Esophagus squamous epithelium (tissue), 5 donors: ENCODE measurements at regions not wholly inside any gene's neighbourhood (a gene's known extent, or its start where the extent isn't known, plus 50 kb on each side); places are given as distances from the start of the nearest gene placed in this dataset.

Experiments used
- DNase-seq: peaks from one replicate; lab custom pipeline; 2025; lab: John Stamatoyannopoulos, UW
- H3K27ac ChIP-seq, 4 donors: fragments of 200-600 bp; sonication (generic); one replicate each; pipeline ENCODE4 v1.5.1; 2016 to 2019; ENCODE audit warnings: mild to moderate bottlenecking in 1 of 4
- H3K27me3 ChIP-seq, 4 donors: fragments of 200-600 bp; sonication (generic); 1 replicate in 3 of 4; 2 replicates in 1 of 4; pipeline versions ENCODE4 v1.5.1 to v1.6.0; 2017 to 2021; ENCODE audit warnings: antibody characterized with exemption in 1 of 4
- H3K36me3 ChIP-seq, 3 donors: fragments of 200-600 bp; sonication (generic); one replicate each; pipeline ENCODE4 v1.5.1; 2016 to 2019
- H3K4me1 ChIP-seq, 3 donors: fragments of 200-600 bp; sonication (generic); one replicate each; pipeline ENCODE4 v1.5.1; 2017 to 2019
- H3K4me3 ChIP-seq, 4 donors: fragments of 200-600 bp; sonication (generic); 1 replicate in 3 of 4; 2 replicates in 1 of 4; pipeline ENCODE4 v1.5.1; 2016 to 2019; ENCODE audit warnings: mild to moderate bottlenecking in 2 of 4, moderate library complexity in 1 of 4
- H3K9me3 ChIP-seq, 3 donors: fragments of 200-600 bp; sonication (generic); one replicate each; pipeline ENCODE4 v1.5.1; 2016 to 2019
- CTCF ChIP-seq, 6 experiments: fragments of 450-650 bp in 4 of 6; fragments of 200-600 bp in 2 of 6; sonication (generic) in 2 of 6; IDR thresholded peaks; one replicate each; pipeline ENCODE4 v1.5.1; 2016 to 2019; ENCODE audit warnings: antibody characterized with exemption in 6 of 6, mild to moderate bottlenecking in 4 of 6, moderate library complexity in 4 of 6
- POLR2A ChIP-seq, 4 donors: fragments of 450-650 bp; IDR thresholded peaks; one replicate each; pipeline ENCODE4 v1.6.1; 2017; ENCODE audit warnings: antibody characterized with exemption in 4 of 4, mild to moderate bottlenecking in 4 of 4, moderate library complexity in 3 of 4
- WGBS, 2 donors: methylation state at CpG; one replicate each; pipeline ENCODE4 v1.1.5; 2018; 5-methylcytosine and 5-hydroxymethylcytosine counted together
- intact Hi-C: fragments of 100-400 bp; cut with DNase I; formaldehyde crosslinking; loops from one replicate; pipeline ENCODE4 v1.15.0; 2022
- donor health status: DM: yes; HTN: yes; CAD: no.

- Histone ChIP-seq H3K36me3 (no peaks in the 10 kb centered on the region), H3K27ac (no peak overlapping the region), H3K27me3 (no peaks in the 10 kb centered on the region), H3K9me3 (no peaks in the 10 kb centered on the region), H3K4me3 (no peak overlapping the region), H3K4me1 (no peaks in the 10 kb centered on the region)
- no peak for DNase-seq
- TF ChIP-seq POLR2A (IDR thresholded peaks at IDR 0.05): no peak
- TF ChIP-seq CTCF (IDR thresholded peaks at IDR 0.05): no peak
- intact Hi-C loops: no loop called here
- WGBS, 2 donors: 67 to 73% methylated on average over 2 of the region's 2 CpGs
Measured at GRCh38 chrX:101993335-101993734, 61.5 kb upstream of the ZMAT1 start.

GRCh38 chrX:101986586-101986985, 54.8 kb upstream of the ZMAT1 start:
- H3K9me3 ChIP-seq: no peaks in the 10 kb centered on the region
- intact Hi-C loops: no loop called here

More at GRCh38 chrX:101986586-101986985, 54.8 kb upstream of the ZMAT1 start:
- TF ChIP-seq POLR2A (IDR thresholded peaks at IDR 0.05) (no peak), CTCF (IDR thresholded peaks at IDR 0.05) (no peak)
- no peak overlapping the region for H3K27ac ChIP-seq
- H3K4me3 ChIP-seq: no peak overlapping the region
- H3K4me1 ChIP-seq: no peaks in the 10 kb centered on the region
- WGBS, 2 donors: 25 to 52% methylated on average over 2 of the region's 2 CpGs
- no peak for DNase-seq
- H3K36me3 ChIP-seq: no peaks in the 10 kb centered on the region
- no peaks in the 10 kb centered on the region for H3K27me3 ChIP-seq
